Cardiac fibroblast (primary cell): ENCODE measurements at regions not wholly inside any gene's neighbourhood (a gene's known extent, or its start where the extent isn't known, plus 50 kb on each side); places are given as distances from the start of the nearest gene placed in this dataset.

Experiments used
- DNase-seq, 2 donors: peaks; one replicate each; pipeline versions ENCODE4 v3.0.0 to v3.0.0-alpha.2; 2010; ENCODE audit warnings: low read depth in 2 of 2
- H3K4me3 ChIP-seq, 2 donors: replicated peaks in 1 of 2; 1 replicate in 1 of 2; 2 replicates in 1 of 2; pipeline ENCODE4 v1.5.1; 2011; ENCODE audit warnings: low read depth in 2 of 2, low read length in 2 of 2, mild to moderate bottlenecking in 2 of 2, moderate library complexity in 1 of 2
- CTCF ChIP-seq: IDR thresholded peaks from one replicate; pipeline ENCODE4 v1.5.1; 2011; ENCODE audit warnings: low read depth, mild to moderate bottlenecking, low read length, inconsistent platforms

GRCh38 chr3:30349507-30349906 lies 256.9 kb upstream of the TGFBR2 start:
- DNase-seq, result no peak
- H3K4me3 ChIP-seq, result no peak overlapping the region
- no peak for TF ChIP-seq CTCF

- no peak overlapping the region for H3K4me3 ChIP-seq
- DNase-seq, result no peak
- TF ChIP-seq CTCF, result no peak
Observed at GRCh38 chr3:30350011-30350410, 256.4 kb upstream of the TGFBR2 start.

DNA sequence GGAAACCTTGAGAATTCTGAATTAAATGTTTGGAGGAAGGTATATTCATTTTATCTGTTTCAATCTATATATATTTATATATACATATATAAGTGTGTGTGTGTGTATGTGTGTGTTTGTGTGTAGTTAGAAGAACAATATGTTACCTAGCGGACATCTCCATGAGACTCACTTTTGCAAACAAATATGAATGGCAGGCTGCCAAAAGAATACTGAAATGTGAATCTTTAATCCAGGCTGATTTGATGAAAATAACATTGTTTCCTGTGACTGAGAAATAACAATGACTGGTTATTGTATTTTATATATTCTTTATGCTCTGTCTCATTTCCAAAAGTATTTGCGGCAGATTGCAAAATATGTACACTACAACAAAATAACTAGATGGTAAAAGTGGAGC lies 255.5 kb upstream of the TGFBR2 start:
- H3K4me3 ChIP-seq, result no peak overlapping the region
- no peak for TF ChIP-seq CTCF
- no peak for DNase-seq

GRCh38 chr3:30352410-30353318 lies 253.7 kb upstream of the TGFBR2 start:
- H3K4me3 ChIP-seq, result no peak overlapping the region
- TF ChIP-seq CTCF, result no peak
- DNase-seq, result peak; percentile 26 to 38

GRCh38 chr3:30353711-30354467 lies 252.5 kb upstream of the TGFBR2 start:
- TF ChIP-seq CTCF, result no peak
- DNase-seq, result no peak
- no peak overlapping the region for H3K4me3 ChIP-seq

GRCh38 chr3:30354513-30354912 lies 251.9 kb upstream of the TGFBR2 start:
- TF ChIP-seq CTCF, result no peak
- no peak overlapping the region for H3K4me3 ChIP-seq
- peak in 1 of 2 donors; percentile 26 for DNase-seq
